ENCODE measurements at regions not wholly inside any gene's neighbourhood (a gene's known extent, or its start where the extent isn't known, plus 50 kb on each side); places are given as distances from the start of the nearest gene placed in this dataset.

GRCh38 chr6:165819394-165819793 lies 156.4 kb upstream of the PDE10A start:
- no peak for DNase-seq
- Histone ChIP-seq H3K27ac (ENCODE audit: low read length) (no peak overlapping the region), H3K79me2 (ENCODE audit: low read length) (no peaks in the 10 kb centered on the region), H3K4me3 (ENCODE audit: low read length) (no peak overlapping the region), H3K4me2 (ENCODE audit: low read depth, low read length) (no peak overlapping the region), H2AFZ (ENCODE audit: low read length) (no peak overlapping the region), H3F3A (ENCODE audit: insufficient read depth, low read length) (no peaks in the 10 kb centered on the region), H3K36me3 (replicated peaks; ENCODE audit: insufficient read depth, low read length) (no peaks in the 10 kb centered on the region), H3K27me3 (replicated peaks; ENCODE audit: insufficient read depth, low read length) (no peaks in the 10 kb centered on the region), H3K4me1 (ENCODE audit: low read length) (no peaks in the 10 kb centered on the region), H3K9me2 (replicated peaks; ENCODE audit: insufficient read depth, low read length) (no peaks in the 10 kb centered on the region), H3K9me3 (replicated peaks; ENCODE audit: insufficient read depth, low read length) (no peaks in the 10 kb centered on the region), H3K9ac (ENCODE audit: low read length) (no peak overlapping the region), H4K20me1 (ENCODE audit: insufficient read depth, low read length) (no peaks in the 10 kb centered on the region)
- TF ChIP-seq EZH2 (optimal IDR thresholded peaks at IDR 0.05; ENCODE audit: low read depth, low read length) (no peak), EZH2phosphoT487 (IDR thresholded peaks at IDR 0.05; ENCODE audit: low read length) (no peak)

- H3K27me3 ChIP-seq (replicated peaks; ENCODE audit: insufficient read depth, low read length), result no peaks in the 10 kb centered on the region
- H2AFZ ChIP-seq (ENCODE audit: low read length), result no peak overlapping the region
- H3K4me2 ChIP-seq (ENCODE audit: low read depth, low read length), result no peak overlapping the region
- no peaks in the 10 kb centered on the region for H3K79me2 ChIP-seq (ENCODE audit: low read length)
- H3K36me3 ChIP-seq (replicated peaks; ENCODE audit: insufficient read depth, low read length), result no peaks in the 10 kb centered on the region
- no peaks in the 10 kb centered on the region for H4K20me1 ChIP-seq (ENCODE audit: insufficient read depth, low read length)
- H3K9me2 ChIP-seq (replicated peaks; ENCODE audit: insufficient read depth, low read length), result no peaks in the 10 kb centered on the region
- no peak overlapping the region for H3K9ac ChIP-seq (ENCODE audit: low read length)
- H3K4me1 ChIP-seq (ENCODE audit: low read length), result no peaks in the 10 kb centered on the region
- H3K27ac ChIP-seq (ENCODE audit: low read length), result no peak overlapping the region
- TF ChIP-seq CTCF (IDR thresholded peaks at IDR 0.05; ENCODE audit: low read length) (no peak), EZH2phosphoT487 (IDR thresholded peaks at IDR 0.05; ENCODE audit: low read length) (no peak), EZH2 (optimal IDR thresholded peaks at IDR 0.05; ENCODE audit: low read depth, low read length) (no peak)
- no peak overlapping the region for H3K4me3 ChIP-seq (ENCODE audit: low read length)
- no peak for DNase-seq
- H3F3A ChIP-seq (ENCODE audit: insufficient read depth, low read length), result no peaks in the 10 kb centered on the region
- H3K9me3 ChIP-seq (replicated peaks; ENCODE audit: insufficient read depth, low read length), result no peaks in the 10 kb centered on the region
Observed at GRCh38 chr6:165818200-165818599, 155.2 kb upstream of the PDE10A start.

GRCh38 chr6:165817771-165818170 lies 154.7 kb upstream of the PDE10A start:
- Histone ChIP-seq H3K79me2 (ENCODE audit: low read length) (no peaks in the 10 kb centered on the region), H3K27me3 (replicated peaks; ENCODE audit: insufficient read depth, low read length) (no peaks in the 10 kb centered on the region), H2AFZ (ENCODE audit: low read length) (no peak overlapping the region), H3K9me3 (replicated peaks; ENCODE audit: insufficient read depth, low read length) (no peaks in the 10 kb centered on the region), H3K4me2 (ENCODE audit: low read depth, low read length) (no peak overlapping the region), H3K4me3 (ENCODE audit: low read length) (no peak overlapping the region), H3K9me2 (replicated peaks; ENCODE audit: insufficient read depth, low read length) (no peaks in the 10 kb centered on the region), H3K9ac (ENCODE audit: low read length) (no peak overlapping the region), H3F3A (ENCODE audit: insufficient read depth, low read length) (no peaks in the 10 kb centered on the region), H3K36me3 (replicated peaks; ENCODE audit: insufficient read depth, low read length) (no peaks in the 10 kb centered on the region), H3K27ac (ENCODE audit: low read length) (no peak overlapping the region), H3K4me1 (ENCODE audit: low read length) (no peaks in the 10 kb centered on the region), H4K20me1 (ENCODE audit: insufficient read depth, low read length) (no peaks in the 10 kb centered on the region)
- no peak for DNase-seq
- TF ChIP-seq EZH2 (optimal IDR thresholded peaks at IDR 0.05; ENCODE audit: low read depth, low read length) (no peak), CTCF (IDR thresholded peaks at IDR 0.05; ENCODE audit: low read length) (no peak), EZH2phosphoT487 (IDR thresholded peaks at IDR 0.05; ENCODE audit: low read length) (no peak)

- H3K27me3 ChIP-seq (replicated peaks; ENCODE audit: insufficient read depth, low read length), result no peaks in the 10 kb centered on the region
- no peaks in the 10 kb centered on the region for H3K9me3 ChIP-seq (replicated peaks; ENCODE audit: insufficient read depth, low read length)
- no peak for TF ChIP-seq EZH2phosphoT487 (IDR thresholded peaks at IDR 0.05; ENCODE audit: low read length)
- no peak for TF ChIP-seq CTCF (IDR thresholded peaks at IDR 0.05; ENCODE audit: low read length)
- no peak for TF ChIP-seq EZH2 (optimal IDR thresholded peaks at IDR 0.05; ENCODE audit: low read depth, low read length)
- H3K4me1 ChIP-seq (ENCODE audit: low read length), result no peaks in the 10 kb centered on the region
- H3K9me2 ChIP-seq (replicated peaks; ENCODE audit: insufficient read depth, low read length), result no peaks in the 10 kb centered on the region
- no peak overlapping the region for H3K9ac ChIP-seq (ENCODE audit: low read length)
- H4K20me1 ChIP-seq (ENCODE audit: insufficient read depth, low read length), result no peaks in the 10 kb centered on the region
- H3K36me3 ChIP-seq (replicated peaks; ENCODE audit: insufficient read depth, low read length), result no peaks in the 10 kb centered on the region
- no peaks in the 10 kb centered on the region for H3K79me2 ChIP-seq (ENCODE audit: low read length)
- H3K27ac ChIP-seq (ENCODE audit: low read length), result no peak overlapping the region
- H3K4me2 ChIP-seq (ENCODE audit: low read depth, low read length), result no peak overlapping the region
- no peaks in the 10 kb centered on the region for H3F3A ChIP-seq (ENCODE audit: insufficient read depth, low read length)
- no peak overlapping the region for H2AFZ ChIP-seq (ENCODE audit: low read length)
- no peak overlapping the region for H3K4me3 ChIP-seq (ENCODE audit: low read length)
- no peak for DNase-seq
Observed at GRCh38 chr6:165817148-165817547, 154.1 kb upstream of the PDE10A start.

Measured in MM.1S (cell line).